Omental fat pad (tissue), 3 donors: ENCODE measurements at regions not wholly inside any gene's neighbourhood (a gene's known extent, or its start where the extent isn't known, plus 50 kb on each side); places are given as distances from the start of the nearest gene placed in this dataset.

Experiments used
- ATAC-seq: fragments of 150-250 bp; one replicate; pipeline ENCODE4 v1.9.1; 2016; ENCODE audit warnings: mild to moderate bottlenecking, moderate library complexity; ENCODE audit not compliant: low FRiP score
- DNase-seq: peaks from one replicate; pipeline ENCODE4 v3.0.0-alpha.2; 2019; ENCODE audit warnings: low spot score
- CTCF ChIP-seq, 3 donors: fragments of 450-650 bp; IDR thresholded peaks; one replicate each; pipeline ENCODE4 v1.5.1; 2016 to 2017; ENCODE audit warnings: antibody characterized with exemption in 3 of 3, mild to moderate bottlenecking in 3 of 3, moderate library complexity in 2 of 3

GRCh38 chr4:28890949-28891775 lies 1829.0 kb upstream of the PCDH7 start:
- ATAC-seq (no peak), DNase-seq (no peak)
- TF ChIP-seq CTCF (IDR thresholded peaks at IDR 0.05): no peak

- TF ChIP-seq CTCF (IDR thresholded peaks at IDR 0.05): no peak
These were observed 1806.7 kb upstream of the PCDH7 start for GRCh38 chr4:28913466-28913865.

GRCh38 chr4:28916585-28916984 lies 1803.6 kb upstream of the PCDH7 start:
- TF ChIP-seq CTCF (IDR thresholded peaks at IDR 0.05): no peak
- DNase-seq (no peak), ATAC-seq (no peak)

More at GRCh38 chr4:28913466-28913865, 1806.7 kb upstream of the PCDH7 start:
- ATAC-seq: no peak
- no peak for DNase-seq

- TF ChIP-seq CTCF (IDR thresholded peaks at IDR 0.05): no peak
- no peak for ATAC-seq
These were observed 1801.3 kb upstream of the PCDH7 start for GRCh38 chr4:28918871-28919270.

GRCh38 chr4:28921886-28922285 lies 1798.3 kb upstream of the PCDH7 start:
- no peak for TF ChIP-seq CTCF (IDR thresholded peaks at IDR 0.05)
- DNase-seq (no peak), ATAC-seq (no peak)

More at GRCh38 chr4:28918871-28919270, 1801.3 kb upstream of the PCDH7 start:
- no peak for DNase-seq

GRCh38 chr4:28926156-28926555 lies 1794.0 kb upstream of the PCDH7 start:
- no peak for DNase-seq
- TF ChIP-seq CTCF (IDR thresholded peaks at IDR 0.05): no peak
- ATAC-seq: no peak

- TF ChIP-seq CTCF (IDR thresholded peaks at IDR 0.05): no peak
- DNase-seq: no peak
- ATAC-seq: no peak
These were observed 1777.5 kb upstream of the PCDH7 start for GRCh38 chr4:28942631-28943030.
